HG02884 (cell line): ENCODE measurements at regions not wholly inside any gene's neighbourhood (a gene's known extent, or its start where the extent isn't known, plus 50 kb on each side); places are given as distances from the start of the nearest gene placed in this dataset.
"Not testable (repeated sequence)": the region's sequence is repeated elsewhere in the genome, so short reads cannot be mapped to it uniquely, and the experiment has no call there.

Source experiments
- ATAC-seq: cut with Tn5 transposase; IDR thresholded peaks from one replicate; pipeline ENCODE4 v1.9.1; 2021; ENCODE audit warnings: mild to moderate bottlenecking, moderate library complexity; ENCODE audit not compliant: unreplicated experiment

- ATAC-seq, result no peak
Observed at GRCh38 chr3:160094562-160094961, 105.9 kb downstream of the IL12A start.

- ATAC-seq, result no peak
Observed at GRCh38 chr3:160097478-160097877, 108.8 kb downstream of the IL12A start.

- no peak for ATAC-seq
Observed at GRCh38 chr3:160098261-160098908, 109.8 kb downstream of the IL12A start.

GRCh38 chr3:160098926-160099626, 110.4 kb downstream of the IL12A start:
- ATAC-seq, result no peak

GRCh38 chr3:160099834-160100233, 111.2 kb downstream of the IL12A start:
- ATAC-seq, result peak; percentile 64

GRCh38 chr3:160100610-160101009, 112.0 kb downstream of the IL12A start:
- ATAC-seq, result no peak

- ATAC-seq, result not testable (repeated sequence)
Observed at GRCh38 chr3:160102001-160102400, 113.4 kb downstream of the IL12A start.

- no peak for ATAC-seq
Observed at GRCh38 chr3:160103397-160103796, 114.8 kb downstream of the IL12A start.

GRCh38 chr3:160105907-160106584, 117.4 kb downstream of the IL12A start:
- peak; percentile 76 for ATAC-seq

GRCh38 chr3:160106905-160107861, 118.0 kb upstream of the C3orf80 start:
- ATAC-seq, result no peak

- no peak for ATAC-seq
Observed at GRCh38 chr3:160108362-160108761, 116.9 kb upstream of the C3orf80 start.

- ATAC-seq, result no peak
Observed at GRCh38 chr3:160112481-160112880, 112.7 kb upstream of the C3orf80 start.

- no peak for ATAC-seq
Observed at GRCh38 chr3:160112996-160113395, 112.2 kb upstream of the C3orf80 start.

- ATAC-seq, result no peak
Observed at GRCh38 chr3:160114355-160114995, 110.7 kb upstream of the C3orf80 start.

GRCh38 chr3:160115387-160115786, 109.8 kb upstream of the C3orf80 start:
- ATAC-seq, result no peak

- no peak for ATAC-seq
Observed at GRCh38 chr3:160124224-160124623, 101.0 kb upstream of the C3orf80 start.

GRCh38 chr3:160125258-160125657, 100.0 kb upstream of the C3orf80 start:
- ATAC-seq, result no peak

- no peak for ATAC-seq
Observed at GRCh38 chr3:160126051-160126450, 99.2 kb upstream of the C3orf80 start.

- ATAC-seq, result no peak
Observed at GRCh38 chr3:160126761-160127160, 98.5 kb upstream of the C3orf80 start.

- peak; percentile 58 for ATAC-seq
Observed at GRCh38 chr3:160127308-160127707, 97.9 kb upstream of the C3orf80 start.
